GM18873 (cell line): ENCODE measurements at regions not wholly inside any gene's neighbourhood (a gene's known extent, or its start where the extent isn't known, plus 50 kb on each side); places are given as distances from the start of the nearest gene placed in this dataset.

ENCODE experiments used
- ATAC-seq: cut with Tn5 transposase; IDR thresholded peaks from one replicate; pipeline ENCODE4 v1.9.1; 2021; ENCODE audit warnings: mild to moderate bottlenecking, moderate library complexity, moderate number of reproducible peaks; ENCODE audit not compliant: unreplicated experiment, low FRiP score

DNA sequence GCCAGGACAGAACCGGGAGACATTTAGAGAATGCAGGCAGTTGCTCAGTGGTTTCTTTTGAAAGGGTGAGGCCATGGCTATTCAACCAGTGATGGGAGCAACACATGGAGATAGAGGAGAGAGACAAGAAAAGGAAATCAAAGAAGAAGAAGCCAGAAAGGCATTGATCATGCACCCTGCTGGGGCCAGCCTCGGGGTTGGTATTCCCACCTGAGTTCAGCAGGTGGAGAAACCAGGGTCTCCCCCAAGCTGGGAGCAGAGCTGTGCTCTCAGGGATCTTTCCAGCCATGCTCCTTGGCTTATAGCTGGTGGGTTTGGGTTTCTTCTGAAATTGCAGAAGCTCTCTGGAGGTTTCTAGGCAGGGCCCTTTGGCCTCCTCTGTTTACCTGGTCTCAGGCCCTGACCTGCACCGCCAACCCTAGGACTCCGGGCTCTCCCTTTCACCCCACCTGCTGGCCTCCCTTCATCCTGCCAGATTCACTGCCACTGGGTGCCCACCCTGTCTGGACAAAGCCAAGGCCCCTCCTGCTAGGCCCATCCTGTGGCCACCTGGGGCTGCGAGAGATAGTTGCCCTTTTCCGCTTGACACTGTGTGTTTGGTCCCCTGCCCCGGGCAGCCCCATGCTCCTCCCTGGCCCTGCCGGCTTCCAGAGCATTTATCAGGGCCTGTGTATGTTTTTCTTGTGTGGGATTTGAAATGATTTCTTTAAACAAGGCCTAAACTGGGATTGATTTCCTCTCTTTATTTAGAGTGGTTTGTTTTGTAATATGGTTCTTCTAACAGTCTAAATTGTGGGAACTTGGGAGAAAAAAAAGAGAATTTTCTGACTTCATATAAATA, 126.7 kb downstream of the DDX1 start:
- no peak for ATAC-seq

- no peak for ATAC-seq
Observed at GRCh38 chr2:15718944-15719323, 127.3 kb downstream of the DDX1 start.

DNA sequence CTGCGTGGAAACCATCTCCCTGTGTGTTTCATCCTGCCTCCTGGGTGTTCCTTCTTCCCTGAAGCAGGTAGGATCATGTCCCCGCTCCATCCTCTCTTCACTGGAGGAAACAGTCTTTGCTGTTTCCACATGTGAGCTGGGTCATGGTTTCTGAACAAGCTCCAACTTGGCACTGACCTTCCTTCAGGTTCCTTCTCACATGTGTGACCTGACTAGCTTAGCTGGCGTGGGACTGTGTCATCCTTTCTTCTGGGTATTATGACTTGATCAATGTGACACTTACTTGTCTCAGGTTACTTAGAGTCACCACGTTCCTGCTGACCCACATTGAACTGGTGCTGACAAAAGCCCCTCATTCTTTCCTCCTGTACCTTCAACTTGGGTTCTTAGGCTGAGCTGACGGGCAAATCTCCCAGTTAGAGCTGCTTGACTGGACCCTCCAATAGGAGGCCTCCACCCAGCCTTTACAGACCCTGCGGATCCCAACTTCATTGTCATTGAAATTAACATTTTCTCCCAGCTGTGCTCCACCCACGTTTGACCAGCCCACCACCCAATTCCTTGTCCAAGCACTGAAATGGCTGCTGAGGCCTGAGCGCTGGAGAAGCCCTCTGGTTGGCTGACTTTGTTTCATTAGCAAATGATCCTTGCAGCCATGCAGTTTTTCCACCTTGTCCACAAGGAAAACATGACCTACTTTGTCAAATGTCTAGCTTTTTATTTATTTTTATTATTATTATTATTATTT, 128.1 kb downstream of the DDX1 start:
- ATAC-seq = no peak

GRCh38 chr2:15720561-15721307, 129.1 kb downstream of the DDX1 start:
- ATAC-seq = no peak

DNA sequence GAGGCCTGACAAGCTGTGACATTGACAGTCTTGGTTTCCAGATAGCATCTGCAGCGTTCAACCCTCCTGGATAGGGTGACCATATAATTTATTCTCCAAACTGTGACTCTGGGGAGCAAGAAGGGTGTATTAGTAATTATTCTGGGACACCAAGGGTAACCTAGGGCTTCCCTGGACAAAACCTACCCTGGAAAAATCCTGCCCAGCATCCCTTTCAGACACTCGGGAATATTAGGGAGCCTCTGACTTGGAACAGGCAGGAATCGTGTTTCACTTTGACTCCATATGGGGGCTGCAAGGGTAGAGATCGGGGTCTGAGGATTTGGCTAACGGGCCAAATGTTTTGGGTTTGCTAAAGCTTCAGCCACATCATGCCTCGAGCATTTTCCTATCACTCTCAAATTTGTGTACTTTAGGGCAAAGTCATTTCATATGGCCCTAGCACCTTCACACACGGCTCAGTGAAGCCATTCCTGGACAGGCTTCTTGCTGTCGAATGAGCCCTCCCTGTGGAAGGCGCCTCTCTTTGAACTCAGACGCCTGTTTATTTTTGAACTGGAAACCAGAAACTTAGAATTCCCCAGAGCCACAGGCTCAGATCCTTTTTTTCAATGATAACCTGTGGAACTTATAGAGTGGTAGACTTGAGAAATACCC, 129.9 kb downstream of the DDX1 start:
- ATAC-seq = no peak

GRCh38 chr2:15722980-15723379, 131.3 kb downstream of the DDX1 start:
- ATAC-seq = no peak

DNA sequence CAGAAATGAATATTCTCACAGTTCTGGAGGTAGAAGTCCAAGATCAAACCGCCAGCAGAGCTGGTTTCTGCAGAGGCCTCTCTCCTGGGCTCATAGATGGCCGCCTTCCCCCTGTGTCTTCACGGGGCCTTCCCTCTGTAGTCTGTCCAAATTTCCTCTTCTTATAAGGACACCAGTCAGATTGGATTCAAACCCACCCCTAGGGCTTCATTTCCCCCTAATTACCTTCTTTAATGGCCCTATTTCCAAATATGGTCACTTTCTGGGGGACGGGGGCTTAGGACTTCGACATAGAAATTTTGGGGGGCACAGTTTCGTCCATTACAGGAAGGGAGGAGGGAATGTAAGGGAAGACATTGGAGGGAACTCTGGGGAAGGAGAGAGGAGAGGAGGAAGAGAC, 132.6 kb downstream of the DDX1 start:
- no peak for ATAC-seq

GRCh38 chr2:15725101-15725781, 133.6 kb downstream of the DDX1 start:
- no peak for ATAC-seq

DNA sequence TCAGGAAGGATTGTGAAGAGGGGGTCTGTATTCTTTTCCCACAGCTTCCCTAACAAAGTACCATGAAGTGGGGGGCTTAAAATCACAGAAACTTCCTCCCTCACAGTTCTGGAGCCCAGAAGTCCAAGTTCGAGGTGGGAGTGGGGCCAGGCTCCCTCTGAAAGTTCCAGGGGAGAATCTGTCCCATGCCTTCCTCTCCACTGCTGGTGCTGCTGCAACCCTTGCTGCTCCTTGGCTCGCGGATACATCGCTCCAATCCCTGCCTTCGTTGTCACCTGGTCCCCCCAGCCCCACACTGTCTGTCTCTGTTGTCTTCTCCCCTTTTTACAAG, 134.1 kb downstream of the DDX1 start:
- no peak for ATAC-seq

GRCh38 chr2:15726321-15727057, 134.8 kb downstream of the DDX1 start:
- ATAC-seq = no peak

- ATAC-seq = no peak
Observed at GRCh38 chr2:15727396-15728244, 136.0 kb downstream of the DDX1 start.

GRCh38 chr2:15728245-15728938, 136.7 kb downstream of the DDX1 start:
- no peak for ATAC-seq

DNA sequence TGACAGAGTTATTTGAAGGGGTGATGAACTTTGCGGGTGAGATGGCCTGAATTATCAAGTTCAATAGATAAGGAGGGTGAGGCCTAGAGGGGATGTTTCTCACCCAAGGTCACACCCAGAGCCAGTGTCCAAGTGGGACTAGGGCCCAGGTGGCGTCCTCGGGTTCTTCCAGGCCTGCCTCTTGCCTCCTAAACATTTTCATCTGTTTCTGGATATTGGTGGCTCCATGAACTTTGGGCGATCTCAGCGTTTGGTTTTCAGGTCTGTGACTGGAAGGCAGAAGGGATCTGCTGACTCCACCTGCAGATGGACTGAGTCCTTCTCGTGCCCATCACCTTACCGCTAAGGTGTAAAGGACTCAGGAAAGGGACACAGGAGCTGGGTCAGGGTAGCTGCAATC, 137.3 kb downstream of the DDX1 start:
- ATAC-seq = no peak

- no peak for ATAC-seq
Observed at GRCh38 chr2:15729709-15730544, 138.3 kb downstream of the DDX1 start.

GRCh38 chr2:15730545-15731212, 139.0 kb downstream of the DDX1 start:
- no peak for ATAC-seq

- no peak for ATAC-seq
Observed at GRCh38 chr2:15731213-15731888, 139.7 kb downstream of the DDX1 start.
